Neural cell (in vitro differentiated cells): ENCODE measurements at regions not wholly inside any gene's neighbourhood (a gene's known extent, or its start where the extent isn't known, plus 50 kb on each side); places are given as distances from the start of the nearest gene placed in this dataset.

Experiments used
- H2AFZ ChIP-seq: fragments of 200-600, 300-800 bp; sonication (generic), shearing (Covaris generic); 2 replicates; pipeline ENCODE4 v1.6.0; 2014; ENCODE audit warnings: low read depth, mild to moderate bottlenecking, antibody characterized with exemption, low read length, moderate library complexity
- H3F3A ChIP-seq: fragments of 200-600 bp; shearing (Covaris generic); 2 replicates; pipeline ENCODE4 v1.6.1; 2016; ENCODE audit warnings: mild to moderate bottlenecking, moderate library complexity, mixed read lengths, antibody characterized with exemption, low read length; ENCODE audit not compliant: insufficient read depth, poor library complexity, severe bottlenecking
- H3K27ac ChIP-seq: fragments of 200-600, 300-800 bp; sonication (generic), shearing (Covaris generic); 2 replicates; pipeline ENCODE4 v1.5.1; 2014; ENCODE audit warnings: mild to moderate bottlenecking, low read length, moderate library complexity
- H3K27me3 ChIP-seq: fragments of 300-800, 200-600 bp; sonication (generic), shearing (Covaris generic); 2 replicates; pipeline ENCODE4 v1.6.0; 2014; ENCODE audit warnings: mild to moderate bottlenecking, low read depth, low read length, moderate library complexity; ENCODE audit not compliant: insufficient read depth
- H3K36me3 ChIP-seq: fragments of 300-800, 200-600 bp; sonication (generic), shearing (Covaris generic); 2 replicates; pipeline ENCODE4 v1.5.1; 2014; ENCODE audit warnings: mild to moderate bottlenecking, antibody characterized with exemption, low read length, moderate library complexity; ENCODE audit not compliant: insufficient read depth
- H3K4me2 ChIP-seq: fragments of 300-800, 200-600 bp; sonication (generic), shearing (Covaris generic); 2 replicates; pipeline ENCODE4 v1.6.0; 2014; ENCODE audit warnings: mild to moderate bottlenecking, low read length
- H3K4me3 ChIP-seq: fragments of 300-800, 200-600 bp; sonication (generic), shearing (Covaris generic); 2 replicates; pipeline ENCODE4 v1.5.1; 2014; ENCODE audit warnings: mild to moderate bottlenecking, low read length, moderate library complexity
- H3K79me2 ChIP-seq: fragments of 200-600 bp; shearing (Covaris generic); replicated peaks from 2 replicates; pipeline ENCODE4 v1.6.0; 2014; ENCODE audit warnings: mild to moderate bottlenecking, low read length, moderate library complexity; ENCODE audit not compliant: insufficient read depth
- H3K9ac ChIP-seq: fragments of 300-800, 200-600 bp; sonication (generic), shearing (Covaris generic); 2 replicates; pipeline ENCODE4 v1.6.1; 2016; ENCODE audit warnings: mild to moderate bottlenecking, low read length, mixed read lengths
- H3K9me2 ChIP-seq: fragments of 200-600 bp; shearing (Covaris generic); 2 replicates; pipeline ENCODE4 v1.6.1; 2016; ENCODE audit warnings: mild to moderate bottlenecking, low read length, mixed read lengths; ENCODE audit not compliant: insufficient read depth
- H3K9me3 ChIP-seq: fragments of 200-600, 300-800 bp; sonication (generic), shearing (Covaris generic); 2 replicates; pipeline ENCODE4 v1.6.1; 2016; ENCODE audit warnings: mild to moderate bottlenecking, mixed run types, low read length, moderate library complexity, mixed read lengths
- H4K20me1 ChIP-seq: fragments of 200-600 bp; shearing (Covaris generic); 2 replicates; pipeline ENCODE4 v1.6.1; 2016; ENCODE audit warnings: mild to moderate bottlenecking, mixed run types; ENCODE audit not compliant: insufficient read depth
- CTCF ChIP-seq: fragments of 450-650 bp; IDR thresholded peaks from 2 replicates; pipeline ENCODE4 v1.5.1; 2014; ENCODE audit warnings: antibody characterized with exemption, mild to moderate bottlenecking, moderate library complexity; ENCODE audit not compliant: poor library complexity, severe bottlenecking
- EP300 ChIP-seq: fragments of 450-650 bp; conservative IDR thresholded peaks from 2 replicates; pipeline ENCODE4 v1.6.1; 2014; ENCODE audit warnings: antibody characterized with exemption, mild to moderate bottlenecking, moderate library complexity; ENCODE audit not compliant: poor library complexity, severe bottlenecking
- EZH2 ChIP-seq: fragments of 200-600, 300-800 bp; shearing (Covaris generic), sonication (generic); IDR thresholded peaks from 2 replicates; pipeline ENCODE4 v1.6.1; 2014; ENCODE audit warnings: antibody characterized with exemption, low read length, borderline replicate concordance, mild to moderate bottlenecking; ENCODE audit not compliant: insufficient read depth, poor library complexity, severe bottlenecking
- MXI1 ChIP-seq: fragments of 450-650 bp; conservative IDR thresholded peaks from 2 replicates; pipeline ENCODE4 v1.6.1; 2014; ENCODE audit warnings: antibody characterized with exemption, mild to moderate bottlenecking; ENCODE audit not compliant: poor library complexity, severe bottlenecking
- POLR2AphosphoS5 ChIP-seq: IDR thresholded peaks from 2 replicates; pipeline ENCODE4 v1.6.1; 2012
- RAD21 ChIP-seq: fragments of 450-650 bp; conservative IDR thresholded peaks from 2 replicates; pipeline ENCODE4 v1.6.1; 2014; ENCODE audit warnings: antibody characterized with exemption, mild to moderate bottlenecking, moderate library complexity
- REST ChIP-seq: IDR thresholded peaks from 2 replicates; pipeline ENCODE4 v1.6.1; 2012; ENCODE audit warnings: borderline replicate concordance
- SMC3 ChIP-seq: fragments of 450-650 bp; conservative IDR thresholded peaks from 2 replicates; pipeline ENCODE4 v1.6.1; 2014; ENCODE audit warnings: antibody characterized with exemption, mild to moderate bottlenecking, moderate library complexity; ENCODE audit not compliant: poor library complexity
- TAF1 ChIP-seq: IDR thresholded peaks from 2 replicates; pipeline ENCODE4 v1.6.1; 2012; ENCODE audit warnings: low read depth

GRCh38 chr3:40996382-40996781 is 202.9 kb upstream of the CTNNB1 start:
- no peaks in the 10 kb centered on the region for H4K20me1 ChIP-seq
- no peak overlapping the region for H3K4me2 ChIP-seq
- no peak overlapping the region for H3K9ac ChIP-seq
- no peaks in the 10 kb centered on the region for H3K79me2 ChIP-seq
- H3K27me3 ChIP-seq: no peaks in the 10 kb centered on the region
- H3K9me3 ChIP-seq: no peaks in the 10 kb centered on the region
- no peak overlapping the region for H3K27ac ChIP-seq
- H3F3A ChIP-seq: no peaks in the 10 kb centered on the region
- H3K9me2 ChIP-seq: no peaks in the 10 kb centered on the region
- H2AFZ ChIP-seq: no peak overlapping the region
- TF ChIP-seq SMC3 (no peak), EP300 (no peak), REST (no peak), CTCF (no peak), POLR2AphosphoS5 (no peak), RAD21 (no peak), TAF1 (no peak), EZH2 (no peak), MXI1 (no peak)
- H3K36me3 ChIP-seq: no peaks in the 10 kb centered on the region
- H3K4me3 ChIP-seq: no peak overlapping the region

GRCh38 chr3:40996827-40997710 is 202.2 kb upstream of the CTNNB1 start:
- Histone ChIP-seq H3K27me3 (no peaks in the 10 kb centered on the region), H3K27ac (no peak overlapping the region), H3K4me3 (no peak overlapping the region), H3K4me2 (no peak overlapping the region), H2AFZ (no peak overlapping the region), H3K36me3 (no peaks in the 10 kb centered on the region), H3K9me3 (no peaks in the 10 kb centered on the region), H3K9me2 (no peaks in the 10 kb centered on the region), H3K79me2 (no peaks in the 10 kb centered on the region), H4K20me1 (no peaks in the 10 kb centered on the region), H3F3A (no peaks in the 10 kb centered on the region), H3K9ac (no peak overlapping the region)
- TF ChIP-seq EZH2: no peak
- TF ChIP-seq CTCF: no peak
- TF ChIP-seq EP300: no peak
- TF ChIP-seq POLR2AphosphoS5: no peak
- no peak for TF ChIP-seq REST
- no peak for TF ChIP-seq SMC3
- no peak for TF ChIP-seq TAF1
- no peak for TF ChIP-seq MXI1
- no peak for TF ChIP-seq RAD21
